NCI-H345 treated with DMSO at 0.1 percent for 48 hours (cell line): ENCODE measurements at regions not wholly inside any gene's neighbourhood (a gene's known extent, or its start where the extent isn't known, plus 50 kb on each side); places are given as distances from the start of the nearest gene placed in this dataset.
A peak's percentile ranks its signal among the peaks of the same experiment; 100 is the strongest.
"Not testable (repeated sequence)": the region's sequence is repeated elsewhere in the genome, so short reads cannot be mapped to it uniquely, and the experiment has no call there.

ENCODE experiments used
- DNase-seq: peaks from one replicate; lab custom pipeline; 2025; ENCODE audit not compliant: unreplicated experiment; lab: John Stamatoyannopoulos, UW

GRCh38 chr2:88396209-88396608 is 56.3 kb downstream of the FOXI3 start:
- no peak for DNase-seq

DNA sequence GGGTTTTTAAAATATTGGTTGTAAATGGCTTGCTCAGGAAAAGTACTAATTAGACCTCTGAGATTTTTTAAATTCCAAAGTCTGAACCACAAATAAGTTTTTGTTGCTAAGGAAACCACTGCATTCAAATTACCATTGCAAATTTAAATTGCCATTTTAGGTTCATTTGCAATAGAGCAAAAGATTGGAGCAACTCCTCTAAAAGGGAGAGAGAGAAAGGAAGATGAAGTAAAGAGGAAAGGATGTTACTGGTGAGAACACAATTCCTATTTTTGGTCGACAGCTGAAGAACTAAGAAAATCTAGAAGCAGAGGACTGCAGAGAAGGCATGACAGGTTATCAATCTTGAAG is 74.9 kb downstream of the FOXI3 start:
- no peak for DNase-seq

DNA sequence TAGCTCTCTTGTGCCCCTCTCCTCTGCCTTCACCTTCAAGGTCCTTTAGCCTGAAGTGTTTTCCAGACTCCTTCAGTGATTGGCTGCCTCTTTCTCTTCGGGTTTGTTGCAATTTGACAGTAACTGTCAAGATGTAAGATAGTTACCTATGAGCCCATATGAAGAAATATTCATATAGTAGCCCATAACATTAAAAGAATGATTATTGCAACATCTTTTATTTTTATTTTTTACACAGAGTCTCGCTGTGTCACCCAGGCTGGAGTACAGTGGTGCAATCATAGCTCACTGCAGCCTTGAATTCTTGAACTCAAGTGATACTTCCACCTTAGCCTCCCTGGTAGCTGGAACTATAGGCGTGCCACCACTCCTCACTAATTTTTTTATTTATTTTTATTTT is 80.5 kb downstream of the FOXI3 start:
- no peak for DNase-seq

- DNase-seq: not testable (repeated sequence)
These were observed 87.1 kb downstream of the FOXI3 start for GRCh38 chr2:88365408-88365807.

DNA sequence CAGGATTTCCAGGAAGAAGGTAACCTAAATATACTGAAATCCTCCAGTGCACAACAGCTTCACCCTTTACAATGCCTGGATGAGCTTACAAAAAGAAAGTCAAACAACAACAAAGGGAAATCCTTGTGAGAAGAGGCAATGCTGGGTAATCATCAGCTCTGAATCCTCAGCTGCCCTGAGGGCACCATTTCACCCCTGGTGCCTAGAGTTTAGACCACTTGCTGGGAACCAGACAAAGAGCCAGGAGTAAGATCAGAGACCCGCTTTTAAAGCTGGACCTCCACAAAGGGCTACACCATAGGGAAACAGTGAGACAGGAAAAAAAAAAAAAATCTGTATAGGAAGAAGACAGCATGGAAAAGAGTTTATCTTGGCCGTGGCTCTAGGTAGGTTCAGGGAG is 97.0 kb downstream of the FOXI3 start:
- DNase-seq: peak; percentile 4

DNA sequence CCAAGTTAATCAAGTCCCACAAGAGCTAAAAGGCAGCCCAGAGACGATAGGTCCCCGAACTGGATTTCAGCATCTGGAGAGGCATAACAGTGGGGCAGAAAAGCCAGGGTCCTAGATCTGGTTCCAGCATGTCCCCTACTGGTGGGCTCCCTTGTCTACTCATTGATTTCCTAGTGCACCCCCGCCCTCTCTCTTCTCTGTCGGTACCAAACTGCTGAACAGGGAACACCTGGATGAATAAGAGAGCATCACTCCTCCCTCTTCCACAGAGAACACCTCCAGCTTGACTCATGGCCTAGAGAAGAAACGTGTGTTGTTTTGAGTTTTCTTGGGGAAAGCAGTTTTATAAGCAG is 101.3 kb downstream of the FOXI3 start:
- DNase-seq: no peak

DNA sequence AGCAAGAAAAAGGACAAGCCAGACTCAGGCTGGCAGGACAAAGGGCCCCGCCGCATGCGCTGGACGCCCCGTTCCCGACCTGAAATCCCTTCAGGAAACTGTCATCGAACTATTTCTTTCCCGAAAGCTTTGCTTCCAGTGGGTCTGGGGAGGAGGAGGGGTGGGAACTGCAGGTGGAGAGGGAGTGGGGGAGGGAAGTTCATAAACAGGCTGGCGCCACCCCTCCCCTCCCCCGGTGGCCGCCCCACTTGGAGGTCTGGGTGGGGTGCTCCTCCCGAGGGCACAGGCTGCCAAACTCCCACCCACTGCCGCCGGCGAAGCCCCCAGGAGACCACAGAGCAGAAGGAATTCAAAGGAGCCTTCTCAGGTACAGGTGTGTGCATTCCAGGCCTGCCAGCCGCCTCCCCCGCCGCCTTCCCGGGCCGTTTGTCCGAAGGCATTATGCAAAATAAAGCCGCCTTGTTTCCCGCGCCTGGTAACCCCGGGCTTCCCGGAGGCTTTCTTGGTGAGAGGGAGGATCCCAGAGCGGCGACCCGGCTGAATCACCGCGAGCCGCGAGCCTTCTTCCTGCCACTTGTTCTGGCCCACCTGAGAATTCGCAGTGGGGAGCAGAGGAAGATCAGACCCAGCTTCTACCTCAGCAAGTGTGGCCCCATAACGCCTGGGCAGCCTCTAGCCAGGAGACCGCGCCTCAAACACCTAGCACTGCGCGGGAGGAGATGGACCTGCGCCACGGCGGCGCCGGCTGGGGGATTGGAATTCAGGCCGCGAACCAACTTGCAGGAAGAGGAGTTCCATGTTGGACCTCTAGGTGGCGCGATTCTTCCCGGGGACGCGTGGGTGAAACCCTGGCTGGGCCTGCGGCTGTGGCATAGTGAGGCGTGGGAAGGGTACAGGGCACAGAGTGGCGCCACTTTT is 101.9 kb downstream of the FOXI3 start:
- DNase-seq: peak; percentile 48

DNA sequence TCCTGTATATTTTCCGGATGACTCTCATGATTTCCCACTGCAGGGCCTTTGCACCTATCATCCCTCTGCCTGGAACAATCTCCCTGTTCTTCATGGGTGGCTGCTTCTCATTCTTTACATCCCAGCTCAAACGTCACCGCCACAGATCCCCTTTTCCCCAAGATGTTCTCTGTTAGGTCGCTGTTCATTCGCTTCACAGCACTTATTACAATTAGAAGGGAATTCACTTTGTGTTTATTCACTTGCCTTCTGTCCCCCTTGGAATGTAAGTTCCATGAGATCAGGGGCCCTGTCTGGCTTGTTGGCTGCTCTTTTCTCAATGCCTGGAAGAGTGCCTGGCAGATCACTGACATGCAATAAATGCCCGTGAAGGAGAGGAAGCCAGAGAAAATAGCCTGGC is 106.7 kb downstream of the FOXI3 start:
- DNase-seq: no peak

- DNase-seq: no peak
These were observed 109.7 kb downstream of the FOXI3 start for GRCh38 chr2:88342749-88343148.

GRCh38 chr2:88334418-88334817 is 118.1 kb downstream of the FOXI3 start:
- DNase-seq: no peak

- no peak for DNase-seq
These were observed 121.3 kb downstream of the FOXI3 start for GRCh38 chr2:88331239-88331638.

DNA sequence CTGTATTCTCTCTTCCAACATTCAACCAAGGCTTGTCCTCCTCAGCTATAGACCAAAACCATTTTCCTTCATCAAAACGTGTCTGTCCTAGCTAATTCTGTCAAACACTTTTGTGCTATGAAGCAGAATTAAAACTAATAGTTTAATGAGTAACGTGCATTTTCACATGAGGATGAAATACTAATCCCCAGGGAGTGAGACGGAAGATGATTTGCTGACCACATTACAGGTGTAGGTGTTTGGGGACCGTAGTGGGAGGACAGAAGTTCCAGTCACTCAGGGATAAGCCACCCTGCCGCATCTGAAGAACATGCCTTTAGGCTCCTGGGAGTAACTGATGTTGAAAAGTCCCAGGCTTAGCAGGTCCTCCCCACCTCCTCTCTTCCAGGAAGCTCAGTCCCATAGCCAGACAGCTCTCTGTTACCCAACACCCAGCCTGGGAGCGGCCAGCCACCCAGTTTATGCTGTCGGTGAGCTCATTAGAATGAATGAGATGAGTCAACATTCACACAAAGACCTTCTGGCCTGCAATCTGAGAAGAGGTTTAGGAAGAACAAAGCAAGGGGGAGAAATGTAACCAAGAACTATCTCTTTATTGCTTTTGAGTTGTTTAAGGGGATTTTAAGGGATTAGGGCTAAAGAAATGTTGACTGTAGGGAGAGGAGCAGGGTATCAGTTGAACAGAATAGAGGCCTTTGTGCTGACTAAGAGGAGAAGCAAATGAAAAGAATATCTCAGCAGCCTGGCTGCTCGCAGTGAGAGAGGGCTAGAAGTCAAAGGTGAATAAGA is 122.5 kb downstream of the FOXI3 start:
- peak; percentile 61 for DNase-seq

DNA sequence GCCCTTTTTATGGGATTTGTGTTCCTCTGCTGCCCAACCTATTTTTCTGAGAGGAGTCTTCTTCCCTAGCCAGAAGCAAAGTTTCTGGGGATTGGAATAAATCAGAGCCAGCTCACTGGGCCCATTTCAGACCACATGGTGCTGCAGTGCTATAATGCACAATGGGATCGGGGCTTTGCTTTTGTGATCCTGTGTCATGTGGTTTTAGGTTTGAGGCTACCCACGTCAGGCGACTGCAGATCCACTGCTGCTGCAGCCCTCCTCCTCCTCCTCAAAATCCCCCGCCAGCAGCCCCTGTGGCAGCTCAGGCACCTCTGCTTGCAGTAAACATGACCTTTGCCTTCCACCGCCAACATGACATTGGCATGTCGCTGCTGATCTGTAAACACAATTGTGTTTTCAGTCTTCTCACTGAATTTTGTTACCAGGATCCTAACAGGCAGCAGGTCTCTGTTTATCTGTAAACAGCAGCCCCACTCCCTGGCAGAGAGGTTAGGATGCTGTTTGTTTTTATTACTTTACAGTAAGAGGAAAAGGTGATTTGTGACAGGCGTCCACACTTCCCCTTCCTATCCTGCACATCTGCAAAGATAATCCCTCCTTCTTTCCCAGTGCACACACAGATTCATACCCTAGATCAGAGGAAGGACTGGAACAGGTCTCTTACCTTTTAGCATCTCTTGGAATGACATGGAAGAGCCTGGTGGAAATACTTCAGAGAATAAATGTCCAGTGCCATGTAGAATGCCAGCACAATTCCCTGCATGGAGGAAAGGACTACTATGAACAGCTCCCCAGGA is 130.8 kb downstream of the FOXI3 start:
- no peak for DNase-seq

- no peak for DNase-seq
These were observed 132.3 kb downstream of the FOXI3 start for GRCh38 chr2:88320076-88320773.

DNA sequence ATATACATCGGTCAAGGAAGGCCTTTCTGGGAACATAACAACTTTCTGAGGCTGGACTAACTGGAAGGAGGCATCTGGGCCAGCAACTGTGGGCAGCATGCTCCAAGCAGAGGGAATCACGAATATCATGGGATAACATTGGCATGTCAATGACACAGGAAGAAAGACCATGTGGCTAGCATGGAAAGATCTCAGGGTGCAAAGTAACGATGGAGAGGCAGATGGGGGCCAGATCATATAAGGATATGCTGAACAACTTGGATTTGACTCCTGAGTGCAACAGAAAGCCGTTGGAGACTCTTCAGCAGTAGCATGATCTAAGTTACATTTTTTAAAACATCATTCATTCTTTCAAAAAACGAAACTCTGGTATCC is 133.6 kb downstream of the FOXI3 start:
- DNase-seq: no peak

- DNase-seq: no peak
These were observed 134.2 kb downstream of the FOXI3 start for GRCh38 chr2:88318071-88318955.

DNA sequence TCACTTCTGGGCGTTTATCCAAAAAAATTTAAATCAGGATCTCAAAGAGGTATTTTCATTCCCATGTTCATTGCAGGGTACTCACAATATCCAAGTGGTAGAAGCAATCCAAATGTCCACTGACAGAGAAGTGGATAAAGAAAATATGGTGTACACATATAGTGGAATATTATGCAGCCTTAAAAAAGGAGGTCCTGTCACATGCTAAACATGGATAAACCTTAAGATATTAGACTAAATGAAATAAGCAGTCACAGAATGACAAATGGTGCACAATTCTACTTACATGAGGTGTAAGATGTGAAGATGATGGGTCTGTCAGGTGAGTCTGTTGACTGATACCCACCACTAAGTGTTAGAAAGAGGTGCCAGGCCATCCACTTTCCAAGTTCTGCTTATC is 140.6 kb downstream of the THNSL2 start:
- DNase-seq: no peak

DNA sequence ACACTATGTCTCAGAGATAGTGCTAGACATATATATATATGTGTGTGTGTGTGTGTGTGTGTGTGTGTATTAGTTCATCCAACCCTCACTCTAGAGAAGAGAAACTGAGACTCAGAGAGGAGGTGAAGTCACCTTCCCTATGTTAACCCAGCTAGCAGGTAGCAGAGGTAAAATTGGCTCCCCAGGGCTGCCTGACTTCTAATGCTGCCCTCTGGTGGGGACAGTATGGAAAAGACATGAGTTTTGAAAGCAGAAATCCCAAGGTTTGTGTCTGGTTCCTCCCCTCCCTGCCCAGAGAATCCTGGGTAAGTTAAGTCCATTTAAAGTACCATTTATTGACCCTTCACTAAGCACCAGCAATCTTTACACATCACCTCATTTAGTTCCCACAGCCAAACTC is 137.7 kb downstream of the THNSL2 start:
- no peak for DNase-seq

- no peak for DNase-seq
These were observed 133.7 kb downstream of the THNSL2 start for GRCh38 chr2:88303865-88304264.

DNA sequence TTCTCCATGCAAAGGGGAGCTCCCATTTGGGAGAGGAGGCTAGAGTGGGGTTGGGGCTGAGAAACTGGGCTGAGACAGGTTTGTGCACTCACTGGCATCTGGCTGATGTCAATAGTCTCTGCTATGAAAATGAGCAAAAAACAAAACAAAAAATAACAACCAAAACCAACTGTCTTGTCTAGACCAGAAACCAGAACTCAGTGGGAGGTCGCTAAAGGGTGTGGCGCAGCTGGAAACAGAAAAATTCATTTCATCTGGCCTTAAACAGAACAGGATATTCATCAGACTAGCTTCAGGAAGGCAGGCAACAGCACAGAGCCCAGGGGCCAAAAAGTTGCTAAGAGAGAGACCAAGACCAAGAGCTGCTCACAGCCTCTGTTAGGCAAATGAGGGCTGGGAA is 126.1 kb downstream of the THNSL2 start:
- DNase-seq: no peak
